ENCODE measurements at regions not wholly inside any gene's neighbourhood (a gene's known extent, or its start where the extent isn't known, plus 50 kb on each side); places are given as distances from the start of the nearest gene placed in this dataset.

GRCh38 chr18:72058851-72059250 lies 485.3 kb downstream of the CBLN2 start:
- no peak for DNase-seq

GRCh38 chr18:72056171-72056570 lies 488.0 kb downstream of the CBLN2 start:
- DNase-seq = no peak

- DNase-seq = no peak
Measured at GRCh38 chr18:72041313-72042032, 502.7 kb downstream of the CBLN2 start.

GRCh38 chr18:72013427-72013850 lies 530.7 kb downstream of the CBLN2 start:
- DNase-seq = no peak

- no peak for DNase-seq
Measured at GRCh38 chr18:71998547-71999097, 545.5 kb downstream of the CBLN2 start.

- DNase-seq = no peak
Measured at GRCh38 chr18:71995904-71996465, 548.2 kb downstream of the CBLN2 start.

GRCh38 chr18:71994273-71994672 lies 549.9 kb downstream of the CBLN2 start:
- no peak for DNase-seq

- no peak for DNase-seq
Measured at GRCh38 chr18:71989616-71990015, 554.5 kb downstream of the CBLN2 start.

GRCh38 chr18:71986351-71987050 lies 557.6 kb downstream of the CBLN2 start:
- no peak for DNase-seq

- no peak for DNase-seq
Measured at GRCh38 chr18:71976744-71977143, 567.4 kb downstream of the CBLN2 start.

- no peak for DNase-seq
Measured at GRCh38 chr18:71966791-71967190, 577.4 kb downstream of the CBLN2 start.

GRCh38 chr18:71958605-71959004 lies 585.5 kb downstream of the CBLN2 start:
- no peak for DNase-seq

GRCh38 chr18:71951001-71951400 lies 593.1 kb downstream of the CBLN2 start:
- no peak for DNase-seq

GRCh38 chr18:71942433-71942832 lies 601.7 kb downstream of the CBLN2 start:
- no peak for DNase-seq

- DNase-seq = no peak
Measured at GRCh38 chr18:71939483-71939882, 604.7 kb downstream of the CBLN2 start.

- no peak for DNase-seq
Measured at GRCh38 chr18:71936744-71937143, 607.4 kb downstream of the CBLN2 start.

GRCh38 chr18:71919211-71919610 lies 624.9 kb downstream of the CBLN2 start:
- DNase-seq = no peak

- no peak for DNase-seq
Measured at GRCh38 chr18:71913641-71914040, 630.5 kb downstream of the CBLN2 start.

- DNase-seq = no peak
Measured at GRCh38 chr18:71902482-71902881, 641.7 kb downstream of the CBLN2 start.

- DNase-seq = no peak
Measured at GRCh38 chr18:71899707-71900472, 644.3 kb downstream of the CBLN2 start.

- no peak for DNase-seq
Measured at GRCh38 chr18:71899183-71899582, 645.0 kb downstream of the CBLN2 start.

GRCh38 chr18:71887509-71887908 lies 656.6 kb downstream of the CBLN2 start:
- DNase-seq = no peak

- DNase-seq = no peak
Measured at GRCh38 chr18:71878226-71878625, 665.9 kb downstream of the CBLN2 start.
